ENCODE measurements at regions not wholly inside any gene's neighbourhood (a gene's known extent, or its start where the extent isn't known, plus 50 kb on each side); places are given as distances from the start of the nearest gene placed in this dataset.

DNA sequence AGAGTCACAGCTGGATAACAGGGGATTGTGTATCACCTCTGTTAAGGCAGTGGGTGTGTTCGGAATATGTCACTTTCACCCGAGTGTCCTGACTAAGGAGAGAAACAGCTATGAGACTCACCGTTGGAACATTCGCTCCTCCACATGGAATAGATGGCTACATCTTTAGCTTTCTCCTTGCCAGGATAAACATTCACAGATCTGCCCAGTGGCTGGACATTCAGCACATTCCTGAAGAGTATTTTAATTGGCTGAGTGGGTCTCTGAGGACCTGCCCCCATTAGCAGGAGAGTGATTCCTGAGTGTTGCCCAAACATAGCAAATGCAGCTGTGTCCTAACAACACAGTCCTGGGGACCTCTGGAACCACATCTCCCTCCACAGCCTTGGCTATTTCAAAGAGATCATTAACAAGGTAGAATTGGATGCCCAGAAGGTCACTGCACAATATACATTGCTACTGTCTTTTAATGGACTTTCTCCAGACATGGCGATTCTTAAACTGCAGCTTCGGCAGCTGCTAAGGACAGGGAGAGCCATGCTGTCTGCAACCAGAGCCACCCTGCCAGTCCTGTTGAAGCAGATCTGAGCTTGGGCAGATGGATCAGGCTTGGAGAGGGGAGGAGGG, 435.0 kb upstream of the CADM1 start:
- Histone ChIP-seq H3K4me3 (no peak overlapping the region), H3K27ac (no peak overlapping the region)
- DNase-seq (ENCODE audit: low read depth in 1 of 2, low spot score in 2 of 2), result no peak

DNA sequence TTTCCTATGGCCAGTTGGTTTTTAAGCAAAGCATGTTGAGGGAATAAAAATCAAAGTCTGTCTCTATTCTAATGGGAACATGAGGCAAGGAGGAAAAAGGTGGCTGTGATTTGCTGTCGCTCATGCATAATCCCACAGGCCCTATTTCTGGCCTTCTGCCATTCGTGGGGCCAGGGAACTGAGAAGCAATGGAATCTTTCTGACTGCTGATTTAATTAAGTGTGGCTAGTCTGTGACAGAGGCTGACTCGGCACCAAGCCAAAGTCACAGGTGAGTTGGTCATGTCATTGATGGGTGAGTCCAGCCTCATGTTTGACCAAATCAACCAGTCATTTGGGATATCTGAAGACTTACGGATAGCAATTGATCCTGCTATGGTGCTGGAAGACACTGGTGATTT, 429.3 kb upstream of the CADM1 start:
- no peak overlapping the region for H3K27ac ChIP-seq
- H3K36me3 ChIP-seq, result no peaks in the 10 kb centered on the region
- H3K9me3 ChIP-seq (replicated peaks), result no peaks in the 10 kb centered on the region
- H3K4me1 ChIP-seq (replicated peaks), result peaks cover 10% of the 10 kb centered on the region
- H3K27me3 ChIP-seq (replicated peaks), result no peaks in the 10 kb centered on the region
- no peak for DNase-seq (ENCODE audit: low read depth in 1 of 2, low spot score in 2 of 2)
- no peak overlapping the region for H3K4me3 ChIP-seq

More for the DNA sequence above, 435.0 kb upstream of the CADM1 start:
- Histone ChIP-seq H3K27me3 (replicated peaks) (no peaks in the 10 kb centered on the region), H3K4me1 (replicated peaks) (peaks cover 21% of the 10 kb centered on the region), H3K9me3 (replicated peaks) (no peaks in the 10 kb centered on the region), H3K36me3 (no peaks in the 10 kb centered on the region)

DNA sequence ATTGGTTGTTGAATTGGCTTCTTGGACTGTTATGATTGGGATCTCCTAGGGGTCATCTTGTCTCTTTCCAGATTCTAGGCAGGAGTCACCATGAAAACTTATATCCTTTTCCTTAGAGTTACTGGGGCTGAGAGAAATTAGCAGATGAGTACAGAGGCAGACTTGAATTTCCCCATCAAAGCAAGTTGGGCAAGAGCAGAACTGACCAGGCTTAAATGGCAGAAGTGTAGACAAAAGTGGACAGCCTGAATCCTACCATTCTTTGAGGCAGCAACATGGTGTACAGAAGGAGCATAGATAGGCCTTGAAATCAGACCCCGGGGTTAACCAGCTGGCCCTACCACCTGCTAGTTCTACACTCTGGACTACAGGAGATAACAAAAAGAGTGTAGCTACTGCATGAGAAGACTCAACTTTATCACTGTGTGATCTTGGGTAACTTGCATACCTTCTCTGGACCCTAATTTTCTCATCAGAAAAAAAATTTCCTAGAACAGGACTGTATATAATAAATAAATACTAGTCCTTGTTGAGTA, 427.4 kb upstream of the CADM1 start:
- H3K9me3 ChIP-seq (replicated peaks), result no peaks in the 10 kb centered on the region
- peaks cover 10% of the 10 kb centered on the region for H3K4me1 ChIP-seq (replicated peaks)
- no peak overlapping the region for H3K27ac ChIP-seq
- DNase-seq (ENCODE audit: low read depth in 1 of 2, low spot score in 2 of 2), result no peak
- no peaks in the 10 kb centered on the region for H3K27me3 ChIP-seq (replicated peaks)
- no peaks in the 10 kb centered on the region for H3K36me3 ChIP-seq
- H3K4me3 ChIP-seq, result no peak overlapping the region

DNA sequence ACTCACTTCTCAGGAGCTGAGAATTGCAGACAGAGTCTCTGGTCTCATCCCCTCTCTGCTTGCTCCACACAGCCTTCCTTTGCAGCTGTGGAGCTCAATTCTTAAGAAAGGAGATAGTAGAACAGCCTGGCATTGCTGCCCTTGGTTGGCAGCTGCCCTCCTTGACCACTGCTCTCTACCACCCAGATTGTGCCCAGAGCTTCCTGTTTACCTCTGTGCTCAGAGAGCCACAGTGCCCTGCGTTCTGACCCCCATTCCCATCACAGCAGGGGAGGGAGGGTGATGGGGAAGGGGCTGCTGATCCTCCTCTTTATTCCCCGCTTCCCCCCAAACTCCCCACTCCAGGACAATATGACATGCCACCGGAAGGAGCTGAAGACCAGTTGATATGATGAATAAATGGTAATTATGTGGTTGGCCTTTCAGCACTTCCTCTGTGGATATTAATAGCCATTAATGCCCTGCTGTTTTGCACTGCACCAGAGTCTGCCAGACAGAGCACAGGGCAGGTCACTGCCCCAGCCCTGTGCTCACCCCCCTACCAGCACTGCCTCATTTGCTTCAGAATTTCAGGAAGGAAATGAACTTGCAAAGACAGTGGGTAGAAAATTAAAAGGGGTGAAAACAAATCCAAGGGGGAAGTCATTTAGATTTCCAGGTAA, 426.8 kb upstream of the CADM1 start:
- no peak overlapping the region for H3K4me3 ChIP-seq
- no peak overlapping the region for H3K27ac ChIP-seq
- H3K9me3 ChIP-seq (replicated peaks), result no peaks in the 10 kb centered on the region
- no peaks in the 10 kb centered on the region for H3K27me3 ChIP-seq (replicated peaks)
- no peaks in the 10 kb centered on the region for H3K36me3 ChIP-seq
- peaks cover 10% of the 10 kb centered on the region for H3K4me1 ChIP-seq (replicated peaks)
- DNase-seq (ENCODE audit: low read depth in 1 of 2, low spot score in 2 of 2), result no peak

DNA sequence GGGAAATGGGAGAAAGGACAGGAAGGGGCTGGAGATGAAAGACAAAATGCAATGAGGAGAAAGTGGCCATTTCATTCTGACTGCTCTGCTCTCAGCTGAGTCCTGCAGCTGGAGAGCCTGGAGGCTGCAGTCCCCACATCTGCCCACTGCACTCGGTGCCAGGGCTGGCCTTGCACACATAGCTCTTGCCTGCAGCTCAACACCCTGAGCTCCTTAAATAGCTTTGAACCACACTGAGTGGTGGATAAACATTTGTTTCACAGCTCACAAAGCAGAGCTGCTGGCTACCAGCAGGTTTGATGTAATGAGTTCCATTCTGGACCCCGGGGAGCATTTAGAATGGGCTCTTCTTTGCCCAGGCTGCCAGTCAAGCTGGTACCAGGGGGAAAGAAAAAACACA, 426.1 kb upstream of the CADM1 start:
- peaks cover 10% of the 10 kb centered on the region for H3K4me1 ChIP-seq (replicated peaks)

DNA sequence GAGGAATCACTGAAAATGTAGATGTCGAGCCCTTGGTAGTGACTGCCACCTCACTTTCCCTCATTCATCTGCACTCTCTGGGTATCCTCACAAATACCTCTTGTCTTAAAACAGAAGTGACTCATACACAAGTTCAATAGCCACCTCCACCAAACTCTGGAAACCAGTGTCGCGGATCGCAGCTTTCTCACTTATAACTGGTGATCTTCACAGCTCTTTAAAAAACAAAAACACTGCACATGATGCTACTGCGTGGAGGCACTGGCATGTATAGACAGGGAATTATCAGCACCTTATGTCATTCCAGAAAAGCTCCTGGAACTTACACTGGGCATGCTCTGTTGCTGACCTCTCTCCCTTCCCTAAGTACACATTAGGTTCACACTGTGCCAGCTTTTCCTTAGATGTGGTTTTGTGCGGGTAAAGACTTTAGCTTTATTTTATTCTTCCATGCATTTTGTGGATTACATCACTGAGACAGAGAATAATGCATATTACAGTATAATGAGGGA, 425.5 kb upstream of the CADM1 start:
- Histone ChIP-seq H3K4me1 (replicated peaks) (peaks cover 10% of the 10 kb centered on the region), H3K4me3 (no peak overlapping the region), H3K27me3 (replicated peaks) (no peaks in the 10 kb centered on the region), H3K9me3 (replicated peaks) (no peaks in the 10 kb centered on the region), H3K27ac (no peak overlapping the region), H3K36me3 (no peaks in the 10 kb centered on the region)
- DNase-seq (ENCODE audit: low read depth in 1 of 2, low spot score in 2 of 2), result no peak

More for the DNA sequence above, 426.1 kb upstream of the CADM1 start:
- Histone ChIP-seq H3K27ac (no peak overlapping the region), H3K27me3 (replicated peaks) (no peaks in the 10 kb centered on the region), H3K4me3 (no peak overlapping the region), H3K36me3 (no peaks in the 10 kb centered on the region), H3K9me3 (replicated peaks) (no peaks in the 10 kb centered on the region)
- no peak for DNase-seq (ENCODE audit: low read depth in 1 of 2, low spot score in 2 of 2)

DNA sequence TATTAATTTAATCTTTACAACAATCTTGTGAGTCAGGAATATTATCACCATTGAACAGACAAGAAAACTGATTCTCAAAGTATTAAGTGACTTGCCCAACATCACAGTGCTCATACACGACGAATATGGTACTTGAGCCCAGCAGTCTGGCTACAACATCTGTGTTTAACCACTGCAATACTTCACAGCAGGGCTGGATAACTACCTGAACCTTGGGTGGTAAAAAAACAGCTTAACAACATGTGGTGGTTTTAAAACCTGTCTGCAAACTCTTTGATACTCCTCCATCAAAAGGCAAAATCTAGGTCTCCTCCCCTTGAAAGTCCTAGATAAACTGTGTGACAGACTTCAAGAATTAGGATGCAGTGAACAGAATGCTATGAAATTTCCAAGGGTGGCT, 424.6 kb upstream of the CADM1 start:
- no peaks in the 10 kb centered on the region for H3K36me3 ChIP-seq
- H3K4me1 ChIP-seq (replicated peaks), result peaks cover 10% of the 10 kb centered on the region
- H3K27ac ChIP-seq, result no peak overlapping the region
- H3K9me3 ChIP-seq (replicated peaks), result no peaks in the 10 kb centered on the region
- DNase-seq (ENCODE audit: low read depth in 1 of 2, low spot score in 2 of 2), result no peak
- no peak overlapping the region for H3K4me3 ChIP-seq
- no peaks in the 10 kb centered on the region for H3K27me3 ChIP-seq (replicated peaks)

DNA sequence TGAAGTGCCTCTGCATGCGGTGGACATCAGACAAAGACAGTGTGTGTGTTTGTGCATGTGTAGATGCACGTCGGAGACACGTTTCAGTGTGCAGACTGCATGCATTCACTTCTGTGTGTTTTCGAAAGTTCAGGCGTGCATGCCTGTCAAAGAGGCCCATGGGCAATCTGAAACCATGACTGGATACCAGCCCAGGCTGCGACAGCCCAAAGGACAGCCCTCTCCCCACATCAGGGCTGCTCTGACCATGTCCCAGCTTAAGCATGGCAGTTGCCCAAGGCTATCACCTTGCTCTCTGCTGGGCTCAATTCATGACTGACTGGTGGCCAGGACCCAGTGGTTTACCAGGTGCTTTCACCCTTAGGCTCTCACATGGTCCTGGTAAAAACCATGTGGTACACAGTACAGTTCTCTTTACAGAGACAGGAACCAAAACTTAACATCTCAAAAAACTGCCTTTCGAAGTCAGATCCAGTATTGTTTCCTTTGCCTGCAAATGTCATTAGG, 423.7 kb upstream of the CADM1 start:
- Histone ChIP-seq H3K4me3 (no peak overlapping the region), H3K27me3 (replicated peaks) (no peaks in the 10 kb centered on the region), H3K36me3 (no peaks in the 10 kb centered on the region), H3K27ac (no peak overlapping the region), H3K4me1 (replicated peaks) (peaks cover 10% of the 10 kb centered on the region), H3K9me3 (replicated peaks) (no peaks in the 10 kb centered on the region)
- DNase-seq (ENCODE audit: low read depth in 1 of 2, low spot score in 2 of 2), result no peak

DNA sequence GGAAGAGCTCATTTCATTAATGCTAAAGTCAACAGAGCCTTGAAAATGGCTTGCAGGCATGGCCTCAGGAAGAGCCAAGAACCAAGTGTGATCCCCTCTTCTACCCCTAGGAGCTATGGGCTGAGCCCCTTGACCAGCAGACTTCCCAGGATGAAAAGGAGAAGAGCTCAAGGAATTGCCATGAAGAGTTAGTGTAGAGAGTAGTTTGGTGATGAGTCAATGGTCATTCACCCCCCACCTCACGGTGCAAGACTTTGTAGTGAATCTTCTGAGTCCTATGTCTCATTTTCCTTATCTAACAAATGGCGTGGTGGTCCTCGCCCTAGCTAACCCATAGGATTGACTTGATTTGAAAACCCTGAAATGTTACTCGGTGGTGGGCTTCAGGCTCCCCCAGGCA, 422.4 kb upstream of the CADM1 start:
- H3K4me1 ChIP-seq (replicated peaks), result peaks cover 10% of the 10 kb centered on the region
- DNase-seq (ENCODE audit: low read depth in 1 of 2, low spot score in 2 of 2), result no peak
- no peaks in the 10 kb centered on the region for H3K9me3 ChIP-seq (replicated peaks)

DNA sequence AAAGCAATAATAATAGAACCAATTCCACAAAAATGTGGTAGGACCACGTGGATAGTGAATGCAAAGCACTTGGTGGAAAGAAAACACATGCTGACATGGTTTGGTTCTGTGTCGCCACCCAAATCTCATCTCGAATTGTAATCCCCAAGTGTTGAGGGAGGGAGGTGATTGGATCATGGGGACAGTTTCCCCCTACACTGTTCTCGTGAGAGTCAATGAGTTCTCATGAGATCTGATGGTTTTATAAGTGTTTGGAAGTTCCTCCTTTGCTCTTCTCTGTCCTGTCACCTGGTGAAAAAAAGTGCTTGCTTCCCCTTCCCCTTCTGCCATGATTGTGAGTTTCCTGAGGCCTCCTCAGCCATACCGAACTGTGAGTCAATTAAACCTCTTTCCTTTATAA, 421.9 kb upstream of the CADM1 start:
- Histone ChIP-seq H3K4me1 (replicated peaks) (peaks cover 10% of the 10 kb centered on the region), H3K4me3 (no peak overlapping the region), H3K27ac (no peak overlapping the region), H3K9me3 (replicated peaks) (no peaks in the 10 kb centered on the region), H3K27me3 (replicated peaks) (no peaks in the 10 kb centered on the region), H3K36me3 (no peaks in the 10 kb centered on the region)
- DNase-seq (ENCODE audit: low read depth in 1 of 2, low spot score in 2 of 2), result no peak

More for the DNA sequence above, 422.4 kb upstream of the CADM1 start:
- H3K4me3 ChIP-seq, result no peak overlapping the region
- no peaks in the 10 kb centered on the region for H3K27me3 ChIP-seq (replicated peaks)
- no peak overlapping the region for H3K27ac ChIP-seq
- H3K36me3 ChIP-seq, result no peaks in the 10 kb centered on the region

DNA sequence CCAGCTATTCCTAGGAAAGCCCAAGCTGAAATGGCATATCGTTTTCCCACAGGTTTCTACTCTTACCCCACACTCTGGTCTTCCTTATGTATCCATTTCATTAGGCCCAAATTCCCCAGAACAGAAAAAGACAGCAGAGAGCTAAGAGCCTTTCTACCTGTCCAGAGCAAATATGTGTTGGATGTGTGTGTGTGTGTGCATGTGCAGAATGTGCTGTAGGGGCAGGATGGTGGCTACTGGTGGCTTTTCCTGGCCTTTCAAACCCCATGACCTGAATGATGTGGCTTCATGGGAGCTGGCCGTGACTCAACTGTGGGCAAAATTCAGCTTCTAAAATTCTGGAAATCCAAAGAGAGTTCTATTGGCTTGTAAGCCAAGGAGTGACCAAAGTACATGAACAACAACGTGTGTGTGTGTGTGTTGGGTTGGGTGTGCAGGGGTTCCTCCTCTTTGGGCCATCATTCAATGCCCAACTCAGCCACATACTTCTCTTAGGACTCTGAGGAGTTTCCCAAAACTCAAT, 421.4 kb upstream of the CADM1 start:
- no peak overlapping the region for H3K27ac ChIP-seq
- no peak overlapping the region for H3K4me3 ChIP-seq
- no peak for DNase-seq (ENCODE audit: low read depth in 1 of 2, low spot score in 2 of 2)

DNA sequence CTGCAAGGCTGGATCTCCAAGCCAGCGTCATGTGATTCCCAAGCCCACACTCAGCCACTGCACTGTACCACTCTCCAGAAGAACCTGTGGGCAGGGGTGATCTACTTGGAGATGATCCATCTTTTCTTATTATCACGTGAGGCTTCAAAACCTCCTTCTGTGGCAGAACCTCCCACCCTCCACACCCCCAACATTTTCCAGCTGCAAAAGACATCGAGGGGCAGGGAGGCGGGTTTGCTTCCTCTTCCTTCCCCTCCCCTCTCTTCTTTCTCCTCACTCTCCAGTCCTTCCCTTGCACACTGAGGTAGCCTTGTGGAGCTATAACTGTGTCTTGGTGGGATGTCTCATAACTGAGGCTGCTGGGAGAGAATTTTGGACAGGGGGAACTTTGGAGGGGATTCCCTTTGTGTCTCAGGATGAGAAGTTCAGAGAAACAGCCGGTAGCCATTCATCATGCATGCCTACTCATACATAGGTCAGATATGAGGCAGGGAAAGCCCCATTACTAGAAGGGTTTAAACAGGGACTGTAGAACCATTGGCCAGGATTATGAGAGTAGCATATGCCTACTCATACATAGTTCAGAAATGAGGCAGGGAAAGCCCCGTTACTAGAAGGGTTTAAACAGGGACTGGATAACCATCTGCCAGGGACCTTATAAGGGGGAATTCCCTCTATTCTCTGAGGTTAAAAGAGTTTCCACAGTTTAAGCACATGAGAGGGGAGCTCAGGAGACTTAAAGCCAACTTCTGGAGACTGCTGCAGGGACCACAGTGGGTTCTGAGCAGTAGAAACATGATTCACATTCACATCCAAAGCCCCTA, 420.7 kb upstream of the CADM1 start:
- Histone ChIP-seq H3K27ac (no peak overlapping the region), H3K4me3 (no peak overlapping the region), H3K27me3 (replicated peaks) (no peaks in the 10 kb centered on the region), H3K9me3 (replicated peaks) (no peaks in the 10 kb centered on the region), H3K36me3 (no peaks in the 10 kb centered on the region), H3K4me1 (replicated peaks) (peaks cover 11% of the 10 kb centered on the region)
- DNase-seq (ENCODE audit: low read depth in 1 of 2, low spot score in 2 of 2), result peak in 1 of 2 experiments; percentile 20

More for the DNA sequence above, 421.4 kb upstream of the CADM1 start:
- Histone ChIP-seq H3K4me1 (replicated peaks) (peaks cover 10% of the 10 kb centered on the region), H3K36me3 (no peaks in the 10 kb centered on the region), H3K9me3 (replicated peaks) (no peaks in the 10 kb centered on the region), H3K27me3 (replicated peaks) (no peaks in the 10 kb centered on the region)

DNA sequence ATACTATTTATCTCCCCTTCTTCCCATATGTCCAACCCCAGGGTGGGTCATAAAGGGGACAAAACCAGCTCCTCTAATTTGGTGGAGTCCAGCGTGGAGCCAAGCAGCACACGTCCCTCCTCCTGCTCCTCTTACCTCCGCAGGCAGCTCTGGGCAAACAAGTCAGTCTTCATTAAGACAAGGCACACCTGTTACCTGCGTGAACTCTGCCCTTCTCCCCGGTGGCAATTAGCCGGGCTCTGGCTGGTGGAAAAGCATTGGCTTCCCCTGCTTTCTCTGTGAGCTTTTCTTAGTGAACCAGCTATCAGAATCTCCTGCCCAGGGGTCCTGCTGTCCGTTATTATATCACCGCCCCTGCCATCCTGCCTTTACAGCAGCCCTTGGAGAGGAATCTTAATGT, 418.7 kb upstream of the CADM1 start:
- DNase-seq (ENCODE audit: low read depth in 1 of 2, low spot score in 2 of 2), result no peak
- H3K36me3 ChIP-seq, result no peaks in the 10 kb centered on the region

More for the DNA sequence above, 418.7 kb upstream of the CADM1 start:
- no peaks in the 10 kb centered on the region for H3K9me3 ChIP-seq (replicated peaks)
- no peaks in the 10 kb centered on the region for H3K27me3 ChIP-seq (replicated peaks)
- no peak overlapping the region for H3K4me3 ChIP-seq
- no peak overlapping the region for H3K27ac ChIP-seq
- peaks cover 16% of the 10 kb centered on the region for H3K4me1 ChIP-seq (replicated peaks)

Measured in SJSA1 (cell line).